Ectodermal cell (in vitro differentiated cells): ENCODE measurements at regions not wholly inside any gene's neighbourhood (a gene's known extent, or its start where the extent isn't known, plus 50 kb on each side); places are given as distances from the start of the nearest gene placed in this dataset.
"Not testable (repeated sequence)": the region's sequence is repeated elsewhere in the genome, so short reads cannot be mapped to it uniquely, and the experiment has no call there.

Source experiments
- H3K27ac ChIP-seq: 2 replicates; pipeline ENCODE4 v1.7.0; 2013; ENCODE audit warnings: mild to moderate bottlenecking, low read depth, low read length; ENCODE audit not compliant: insufficient read depth, poor library complexity, severe bottlenecking
- H3K27me3 ChIP-seq: 2 replicates; pipeline ENCODE4 v1.7.0; 2013; ENCODE audit warnings: mild to moderate bottlenecking, low read length; ENCODE audit not compliant: insufficient read depth, control insufficient read depth, poor library complexity, severe bottlenecking
- H3K36me3 ChIP-seq: one replicate; pipeline ENCODE4 v1.7.0; 2013; ENCODE audit warnings: low read length; ENCODE audit not compliant: control insufficient read depth, insufficient read depth
- H3K4me1 ChIP-seq: one replicate; pipeline ENCODE4 v1.7.0; 2013; ENCODE audit warnings: low read length; ENCODE audit not compliant: control insufficient read depth, insufficient read depth
- H3K4me3 ChIP-seq: 2 replicates; pipeline ENCODE4 v1.7.0; 2013; ENCODE audit warnings: low read depth, low read length, control low read depth; ENCODE audit not compliant: insufficient read depth
- H3K9me3 ChIP-seq: 2 replicates; pipeline ENCODE4 v1.7.0; 2013; ENCODE audit warnings: mild to moderate bottlenecking, low read length, moderate library complexity; ENCODE audit not compliant: control insufficient read depth
- WGBS, 2 experiments: methylation state at CpG; one replicate each; pipeline ENCODE4 v1.1.7; 2013; ENCODE audit warnings: missing lambda C conversion rate in 2 of 2; 5-methylcytosine and 5-hydroxymethylcytosine counted together

DNA sequence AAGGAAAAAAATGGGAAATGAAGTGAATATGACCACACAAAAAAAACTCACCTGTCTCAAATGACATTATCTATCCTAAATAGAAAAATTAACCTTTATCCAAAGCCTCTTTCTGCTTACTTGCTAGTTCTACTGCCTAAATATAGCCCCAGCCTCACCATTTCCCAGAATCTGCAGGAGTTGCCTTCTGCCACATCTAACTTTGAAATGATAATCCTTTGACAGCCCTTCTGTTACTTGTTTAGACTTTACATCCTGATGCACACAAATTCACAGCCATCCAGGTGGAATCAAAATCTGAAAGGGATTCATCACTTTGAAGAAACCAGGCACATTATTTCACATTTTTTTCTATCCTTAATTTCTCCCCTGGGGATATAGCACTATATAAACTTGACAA, 1356.2 kb upstream of the NXPH2 start:
- H3K27me3 ChIP-seq, result no peaks in the 10 kb centered on the region
- no peak overlapping the region for H3K27ac ChIP-seq
- no peaks in the 10 kb centered on the region for H3K36me3 ChIP-seq
- H3K4me1 ChIP-seq, result no peaks in the 10 kb centered on the region
- H3K4me3 ChIP-seq, result no peak overlapping the region
- H3K9me3 ChIP-seq, result no peaks in the 10 kb centered on the region

DNA sequence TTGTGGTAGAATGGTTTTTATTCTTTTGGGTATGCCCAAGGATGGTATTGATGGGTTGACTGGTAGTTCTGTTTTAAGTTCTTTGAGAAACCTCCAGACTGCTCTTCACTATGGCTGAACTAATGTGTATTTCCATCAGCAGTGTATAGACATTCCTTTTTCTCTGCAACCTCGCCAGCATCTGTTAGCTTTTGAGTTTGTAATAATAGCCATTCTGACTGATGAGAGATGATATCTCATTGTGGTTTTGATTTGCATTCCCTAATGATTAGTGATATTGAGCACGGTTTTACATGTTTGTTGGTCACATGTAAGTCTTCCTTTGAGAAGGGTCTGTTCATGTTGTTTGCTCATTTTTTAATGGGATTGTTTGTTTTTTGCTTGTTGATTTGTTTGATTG, 1348.7 kb upstream of the NXPH2 start:
- 84 to 89% methylated on average over 2 of the region's 2 CpGs for WGBS, 2 experiments
- Histone ChIP-seq H3K27ac (no peak overlapping the region), H3K9me3 (no peaks in the 10 kb centered on the region), H3K27me3 (no peaks in the 10 kb centered on the region), H3K36me3 (no peaks in the 10 kb centered on the region), H3K4me3 (no peak overlapping the region), H3K4me1 (no peaks in the 10 kb centered on the region)

GRCh38 chr2:140122001-140122400, 1341.8 kb upstream of the NXPH2 start:
- Histone ChIP-seq H3K27ac (no peak overlapping the region), H3K27me3 (no peaks in the 10 kb centered on the region), H3K9me3 (no peaks in the 10 kb centered on the region), H3K4me1 (no peaks in the 10 kb centered on the region), H3K36me3 (no peaks in the 10 kb centered on the region), H3K4me3 (no peak overlapping the region)
- WGBS, 2 experiments, result 90 to 93% methylated on average over 4 of the region's 5 CpGs

GRCh38 chr2:140117386-140117785, 1337.2 kb upstream of the NXPH2 start:
- 80 to 88% methylated on average over 1 of the region's 1 CpG for WGBS, 2 experiments
- Histone ChIP-seq H3K27me3 (no peaks in the 10 kb centered on the region), H3K4me3 (no peak overlapping the region), H3K27ac (no peak overlapping the region), H3K36me3 (no peaks in the 10 kb centered on the region), H3K4me1 (no peaks in the 10 kb centered on the region), H3K9me3 (no peaks in the 10 kb centered on the region)

GRCh38 chr2:140108706-140109475, 1328.7 kb upstream of the NXPH2 start:
- Histone ChIP-seq H3K9me3 (no peaks in the 10 kb centered on the region), H3K36me3 (no peaks in the 10 kb centered on the region), H3K27me3 (no peaks in the 10 kb centered on the region), H3K27ac (no peak overlapping the region), H3K4me3 (no peak overlapping the region), H3K4me1 (no peaks in the 10 kb centered on the region)
- WGBS, 2 experiments, result 86% methylated on average over 4 to 5 of the region's 5 CpGs

DNA sequence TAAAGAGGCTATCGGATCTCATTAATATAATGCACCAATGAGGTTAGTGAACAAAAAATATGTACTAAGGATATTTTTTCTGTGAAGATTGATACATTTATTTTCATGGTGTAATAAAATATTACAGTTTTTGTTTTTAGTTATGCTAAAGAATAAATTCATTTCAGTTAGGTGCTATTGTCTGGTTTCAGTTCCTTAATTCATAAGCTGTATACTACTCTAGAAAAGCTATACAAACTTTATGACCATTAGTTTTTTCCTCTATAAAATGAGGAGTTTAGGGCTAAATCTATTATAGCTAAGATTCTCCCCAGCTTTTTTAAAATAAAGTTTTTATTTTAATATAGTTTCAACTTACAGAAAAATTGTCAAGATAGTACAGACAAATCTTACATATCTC, 1311.7 kb upstream of the NXPH2 start:
- Histone ChIP-seq H3K9me3 (no peaks in the 10 kb centered on the region), H3K4me3 (no peak overlapping the region), H3K36me3 (no peaks in the 10 kb centered on the region), H3K27me3 (no peaks in the 10 kb centered on the region), H3K27ac (no peak overlapping the region), H3K4me1 (no peaks in the 10 kb centered on the region)
- WGBS, 2 experiments, result 100% methylated on average over 1 of the region's 1 CpG; no CpG with 5 or more reads in 1 of the 2 experiments

DNA sequence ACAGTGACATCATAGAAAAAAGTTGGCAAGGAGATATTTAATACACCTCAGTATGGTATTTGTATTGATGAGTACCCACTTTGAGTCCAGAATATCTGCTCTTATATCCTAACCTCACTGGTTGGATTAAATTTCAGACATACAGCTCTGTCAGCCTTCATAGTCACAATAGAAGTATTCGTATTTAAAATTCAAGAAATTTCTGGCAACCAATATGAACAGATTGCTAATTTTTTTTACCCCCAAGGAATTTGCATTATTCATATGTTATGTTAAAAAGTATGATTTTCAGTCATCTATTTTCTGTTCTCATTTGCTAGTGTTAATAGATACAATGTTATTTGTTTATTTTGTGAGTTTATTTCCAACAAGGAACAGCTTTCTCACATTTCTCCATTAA, 1306.8 kb upstream of the NXPH2 start:
- no peaks in the 10 kb centered on the region for H3K4me1 ChIP-seq
- H3K27me3 ChIP-seq, result no peaks in the 10 kb centered on the region
- H3K36me3 ChIP-seq, result no peaks in the 10 kb centered on the region
- no peaks in the 10 kb centered on the region for H3K9me3 ChIP-seq
- no peak overlapping the region for H3K4me3 ChIP-seq
- 83 to 100% methylated on average over 1 of the region's 1 CpG for WGBS, 2 experiments
- no peak overlapping the region for H3K27ac ChIP-seq

- no peak overlapping the region for H3K27ac ChIP-seq
- H3K9me3 ChIP-seq, result no peaks in the 10 kb centered on the region
- H3K27me3 ChIP-seq, result no peaks in the 10 kb centered on the region
- no peaks in the 10 kb centered on the region for H3K36me3 ChIP-seq
- H3K4me1 ChIP-seq, result no peaks in the 10 kb centered on the region
- no peak overlapping the region for H3K4me3 ChIP-seq
Observed at GRCh38 chr2:140085674-140086073, 1305.5 kb upstream of the NXPH2 start.

DNA sequence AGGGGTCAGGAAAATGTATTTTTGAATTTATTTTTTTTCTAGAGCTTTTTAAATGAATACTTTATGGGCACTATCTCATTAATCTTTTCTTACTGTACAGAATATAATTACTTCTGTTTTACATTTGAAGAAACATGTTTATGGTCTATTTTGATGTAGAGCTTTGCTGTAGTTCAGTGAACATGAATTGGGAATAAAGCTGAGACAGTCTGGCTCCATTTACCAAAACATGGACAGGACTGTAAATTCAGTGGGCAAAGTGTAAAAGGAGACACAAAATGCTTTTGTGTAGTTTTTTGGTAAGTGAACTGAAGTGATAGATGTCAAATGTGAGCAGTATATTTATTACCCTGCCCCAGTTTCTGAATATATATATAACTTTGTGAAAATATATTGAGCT, 1298.8 kb upstream of the NXPH2 start:
- Histone ChIP-seq H3K4me3 (no peak overlapping the region), H3K4me1 (no peaks in the 10 kb centered on the region), H3K27ac (no peak overlapping the region), H3K36me3 (no peaks in the 10 kb centered on the region), H3K27me3 (no peaks in the 10 kb centered on the region), H3K9me3 (no peaks in the 10 kb centered on the region)

GRCh38 chr2:140076164-140076563, 1296.0 kb upstream of the NXPH2 start:
- no peaks in the 10 kb centered on the region for H3K36me3 ChIP-seq
- no peak overlapping the region for H3K4me3 ChIP-seq
- H3K27me3 ChIP-seq, result no peaks in the 10 kb centered on the region
- WGBS, 2 experiments, result 93 to 100% methylated on average over 2 of the region's 2 CpGs
- no peak overlapping the region for H3K27ac ChIP-seq
- H3K4me1 ChIP-seq, result no peaks in the 10 kb centered on the region
- no peaks in the 10 kb centered on the region for H3K9me3 ChIP-seq

GRCh38 chr2:140073763-140074162, 1293.6 kb upstream of the NXPH2 start:
- H3K27me3 ChIP-seq, H3K4me3 ChIP-seq: not testable (repeated sequence)
- WGBS, 2 experiments, result 95 to 97% methylated on average over 30 of the region's 30 CpGs

More at GRCh38 chr2:140073763-140074162, 1293.6 kb upstream of the NXPH2 start:
- not testable (repeated sequence) for H3K27ac ChIP-seq, H3K36me3 ChIP-seq, H3K4me1 ChIP-seq, H3K9me3 ChIP-seq
